GM20431 (cell line): ENCODE measurements at regions not wholly inside any gene's neighbourhood (a gene's known extent, or its start where the extent isn't known, plus 50 kb on each side); places are given as distances from the start of the nearest gene placed in this dataset.
"Not testable (repeated sequence)": the region's sequence is repeated elsewhere in the genome, so short reads cannot be mapped to it uniquely, and the experiment has no call there.

ENCODE experiments used
- in situ Hi-C: fragments of 300-500 bp; cut with MseI, MboI; formaldehyde crosslinking; loops from one replicate; pipeline ENCODE4 v1.15.0; 2020; ENCODE audit warnings: low sequenced_read_pairs; ENCODE audit not compliant: unreplicated experiment

GRCh38 chr9:115391168-115391825, 273.3 kb upstream of the TNC start:
- in situ Hi-C loops = no loop called here

GRCh38 chr9:115393976-115394775, 276.2 kb upstream of the TNC start:
- in situ Hi-C loops = no loop called here

- in situ Hi-C loops = no loop called here
Observed at GRCh38 chr9:115395511-115396021, 277.6 kb upstream of the TNC start.

- in situ Hi-C loops = no loop called here
Observed at GRCh38 chr9:115396071-115396529, 278.1 kb upstream of the TNC start.

- in situ Hi-C loops = no loop called here
Observed at GRCh38 chr9:115397591-115398312, 279.8 kb upstream of the TNC start.

GRCh38 chr9:115398313-115398650, 280.3 kb upstream of the TNC start:
- in situ Hi-C loops = no loop called here

GRCh38 chr9:115398996-115399395, 281.0 kb upstream of the TNC start:
- in situ Hi-C loops = no loop called here

GRCh38 chr9:115400796-115401195, 282.8 kb upstream of the TNC start:
- in situ Hi-C loops = no loop called here

- in situ Hi-C loops = no loop called here
Observed at GRCh38 chr9:115401756-115402327, 283.9 kb upstream of the TNC start.

- in situ Hi-C loops = no loop called here
Observed at GRCh38 chr9:115403753-115404152, 285.8 kb upstream of the TNC start.

- in situ Hi-C loops = no loop called here
Observed at GRCh38 chr9:115404311-115404710, 286.4 kb upstream of the TNC start.

- in situ Hi-C loops = no loop called here
Observed at GRCh38 chr9:115411516-115411915, 293.6 kb upstream of the TNC start.

- in situ Hi-C loops = no loop called here
Observed at GRCh38 chr9:115411993-115412452, 294.1 kb upstream of the TNC start.

GRCh38 chr9:115412656-115413055, 294.7 kb upstream of the TNC start:
- in situ Hi-C loops = no loop called here

- in situ Hi-C loops = no loop called here
Observed at GRCh38 chr9:115413304-115413703, 295.3 kb upstream of the TNC start.

GRCh38 chr9:115413766-115414382, 295.9 kb upstream of the TNC start:
- in situ Hi-C loops = no loop called here

- in situ Hi-C loops = no loop called here
Observed at GRCh38 chr9:115414561-115414960, 296.6 kb upstream of the TNC start.

GRCh38 chr9:115415450-115415849, 297.5 kb upstream of the TNC start:
- in situ Hi-C loops = no loop called here

- in situ Hi-C loops = no loop called here
Observed at GRCh38 chr9:115416299-115416698, 298.3 kb upstream of the TNC start.

GRCh38 chr9:115418181-115418580, 300.2 kb upstream of the TNC start:
- in situ Hi-C loops = not testable (repeated sequence)
